Urothelium cell line (cell line): ENCODE measurements at regions not wholly inside any gene's neighbourhood (a gene's known extent, or its start where the extent isn't known, plus 50 kb on each side); places are given as distances from the start of the nearest gene placed in this dataset.
"Not testable (repeated sequence)": the region's sequence is repeated elsewhere in the genome, so short reads cannot be mapped to it uniquely, and the experiment has no call there.

ENCODE experiments used
- DNase-seq: peaks from one replicate; pipeline ENCODE4 v3.0.0; 2011; ENCODE audit warnings: low spot score, mixed read lengths
- FAIRE-seq: peaks from 2 replicates; lab custom pipeline; 2011; peaks lifted over from hg19 to GRCh38; lab: Jason Lieb, UNC

DNA sequence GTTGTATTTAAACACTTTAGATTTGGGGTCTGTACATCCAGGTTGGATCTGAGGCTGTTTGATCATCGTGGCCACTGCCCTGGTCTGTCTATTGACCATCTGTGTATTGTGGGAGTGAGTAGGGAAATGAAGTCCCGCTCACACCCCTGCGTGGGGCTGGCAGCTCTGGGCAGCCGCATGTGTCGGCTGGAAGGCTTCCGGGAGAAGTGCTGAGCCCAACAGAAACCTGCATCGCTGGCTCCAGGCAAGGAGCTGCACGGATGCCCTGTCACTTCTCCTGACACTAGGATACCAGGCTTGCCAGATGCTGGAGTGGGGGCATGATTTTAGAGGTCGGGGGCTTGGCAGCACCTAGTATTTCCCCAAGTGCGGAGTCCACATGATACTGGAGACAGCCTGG lies 93.6 kb downstream of the PHETA1 start:
- FAIRE-seq, result no peak
- DNase-seq, result no peak

DNA sequence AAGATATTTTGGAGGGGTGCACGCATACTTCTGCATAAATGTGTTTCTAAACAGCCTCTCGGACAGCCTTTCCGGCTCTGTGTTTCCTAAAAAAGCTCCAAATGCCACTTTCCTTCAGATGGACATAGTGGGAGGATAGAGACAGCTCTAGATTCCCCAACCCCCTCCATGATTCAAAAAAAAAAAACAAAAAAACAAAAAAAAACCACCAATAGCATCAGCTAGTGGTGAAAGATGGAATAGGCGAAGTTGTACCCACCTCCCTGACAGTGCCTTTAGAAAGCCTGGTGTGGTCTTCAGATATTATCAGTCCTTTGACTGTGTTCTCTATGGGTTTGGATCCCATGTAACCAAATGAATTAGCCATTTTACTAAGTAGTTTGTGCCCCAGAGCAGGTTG lies 94.1 kb downstream of the PHETA1 start:
- DNase-seq (peak; percentile 58), FAIRE-seq (no peak)

DNA sequence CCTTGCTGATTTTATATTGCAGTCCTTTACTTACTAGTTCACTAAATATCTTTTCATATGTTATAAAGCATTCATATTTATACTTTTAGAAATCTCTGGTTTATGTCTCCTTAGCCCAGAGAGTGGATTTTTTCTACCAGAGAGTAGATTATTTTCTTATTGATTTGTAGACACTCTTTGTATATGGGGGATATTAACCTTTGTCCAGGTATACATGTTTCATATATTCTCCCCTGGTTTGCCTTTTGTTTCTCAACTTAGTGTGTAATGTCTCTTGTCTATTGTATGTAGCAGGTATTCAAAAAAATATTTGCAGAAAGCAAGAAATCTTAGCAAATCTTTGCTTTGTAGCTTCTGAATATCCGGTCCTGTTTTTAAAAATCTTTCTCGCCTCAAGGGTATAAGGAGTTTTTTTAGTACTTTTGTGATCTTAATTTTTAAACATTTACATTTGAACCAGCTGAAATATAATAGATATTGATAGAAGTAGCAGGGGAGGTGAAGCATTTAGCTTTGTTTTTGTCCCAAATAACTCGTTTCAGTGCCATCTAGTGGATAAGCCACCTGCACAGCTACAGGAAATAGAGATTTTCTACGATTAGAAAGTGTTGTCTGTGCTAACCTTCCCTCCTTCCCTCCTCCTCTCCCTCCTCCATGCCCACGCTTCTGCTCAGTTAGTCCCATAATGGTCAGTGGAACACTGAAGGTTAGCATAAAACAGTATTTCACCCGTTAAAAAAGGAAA lies 97.0 kb downstream of the PHETA1 start:
- FAIRE-seq (no peak), DNase-seq (no peak)

DNA sequence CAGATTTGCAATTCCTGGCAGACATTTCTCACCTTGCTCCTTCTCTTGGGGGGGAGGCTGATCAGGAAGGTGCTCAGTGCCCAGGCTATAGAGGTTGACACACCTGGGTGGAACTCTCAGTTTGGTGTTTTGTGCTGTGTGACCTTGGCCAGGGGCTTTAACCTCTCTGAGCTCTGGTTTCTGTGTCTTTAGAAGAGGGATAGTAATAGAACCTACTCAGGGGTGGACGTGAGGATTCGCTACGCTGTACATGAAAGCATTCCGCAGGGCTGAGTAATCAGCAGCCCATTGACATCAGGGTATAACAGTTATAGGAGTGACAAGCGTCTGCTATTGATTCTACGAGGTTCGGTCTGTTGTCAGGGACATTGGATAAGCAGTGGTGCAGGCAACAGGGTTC lies 98.1 kb downstream of the PHETA1 start:
- DNase-seq (peak; percentile 73), FAIRE-seq (no peak)

DNA sequence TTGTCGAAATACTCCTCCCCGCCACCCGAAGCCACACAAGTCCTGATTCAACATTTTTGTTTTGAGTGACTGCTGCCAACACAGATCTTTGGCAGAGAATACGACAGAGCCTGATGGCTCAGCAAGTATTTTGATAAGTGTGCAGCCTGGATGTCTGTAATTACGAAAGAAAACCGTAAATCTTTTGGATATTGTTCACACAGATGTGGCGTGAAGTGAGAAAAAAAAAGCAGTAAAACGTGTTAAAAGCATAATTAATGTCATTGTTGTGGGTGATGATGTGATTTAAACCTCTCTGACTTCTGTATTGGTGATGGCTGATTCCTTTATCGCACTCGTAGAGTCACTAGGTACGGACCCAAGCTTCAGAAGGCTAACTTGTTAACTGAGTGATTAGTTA lies 98.7 kb downstream of the PHETA1 start:
- DNase-seq (no peak), FAIRE-seq (no peak)

DNA sequence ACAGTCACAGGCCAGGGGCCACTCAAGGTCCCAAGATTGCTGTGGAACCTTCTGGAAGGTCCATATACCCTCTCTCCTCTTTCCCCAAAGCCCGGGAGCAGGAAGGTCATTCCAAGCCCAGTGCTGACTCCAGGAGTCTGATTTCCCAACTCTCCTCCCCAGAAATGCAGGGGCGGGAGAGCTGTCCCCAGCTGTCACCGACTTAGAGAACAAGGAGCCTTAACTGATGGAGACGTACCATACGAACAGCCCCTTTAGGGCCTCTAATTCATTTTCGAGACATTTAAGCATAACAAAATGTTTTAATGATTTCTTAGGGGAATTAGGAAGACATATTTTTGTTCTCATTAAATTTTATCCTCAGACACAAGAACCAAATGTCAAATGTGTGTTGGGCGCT lies 99.2 kb downstream of the PHETA1 start:
- FAIRE-seq, result no peak
- DNase-seq, result no peak

DNA sequence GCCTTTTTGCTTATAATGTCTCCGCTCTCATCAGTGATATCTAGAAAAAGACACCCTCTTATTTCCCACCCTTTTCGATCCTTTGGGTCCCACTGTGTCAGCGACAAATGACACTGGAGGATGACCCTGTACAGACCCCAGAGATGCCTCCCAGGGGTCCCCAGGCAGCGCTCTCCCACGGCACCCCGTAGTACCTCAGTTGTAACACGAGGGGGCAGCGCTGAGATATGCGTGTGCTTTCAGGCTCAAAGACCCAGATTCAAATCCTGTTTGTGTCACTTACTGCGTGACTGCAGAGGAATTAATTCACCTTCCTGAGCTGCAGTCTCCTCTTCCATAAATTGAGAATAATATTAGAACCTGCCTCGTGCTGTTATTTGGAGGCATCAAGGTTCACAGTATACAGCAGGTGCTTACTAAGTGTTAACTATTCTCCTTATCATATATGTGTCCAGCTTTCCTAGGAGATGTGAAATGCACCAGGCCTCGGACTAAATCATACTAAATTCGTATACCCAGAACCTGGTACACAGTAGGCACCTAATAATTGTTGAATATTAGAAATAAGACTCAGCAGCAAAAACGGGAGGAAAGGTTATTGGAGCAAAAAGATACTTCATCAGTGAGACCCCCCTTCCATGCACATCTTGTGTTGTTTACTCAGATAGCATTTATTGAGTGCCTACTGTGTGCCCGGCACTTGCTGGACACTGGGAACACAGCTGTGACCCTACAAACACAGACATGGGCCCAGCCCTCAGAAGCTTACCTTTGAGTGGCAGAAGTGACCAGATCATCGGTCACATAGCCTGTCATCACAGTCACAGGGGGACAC lies 99.9 kb downstream of the PHETA1 start:
- FAIRE-seq (no peak), DNase-seq (peak; percentile 39)

DNA sequence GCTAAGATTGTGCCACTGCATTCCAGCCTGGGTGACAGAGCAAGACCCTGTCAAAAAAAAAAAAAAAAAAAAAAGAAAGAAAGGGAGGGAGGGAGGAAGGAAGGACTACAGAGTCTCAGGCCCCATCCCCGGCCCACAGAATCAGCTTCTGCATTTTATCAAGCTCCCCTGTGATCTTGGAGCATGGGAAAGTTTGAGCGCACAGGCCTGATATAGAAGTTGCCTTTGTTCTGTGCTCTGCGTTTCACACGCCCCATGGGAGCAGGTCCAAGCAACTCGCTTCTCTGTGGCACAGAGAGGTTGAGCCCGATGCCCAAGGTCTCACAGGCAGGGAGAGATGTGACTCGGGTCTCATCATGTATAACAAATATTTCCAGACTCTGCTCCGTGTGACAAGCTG lies 101.8 kb downstream of the PHETA1 start:
- FAIRE-seq (no peak), DNase-seq (no peak)

DNA sequence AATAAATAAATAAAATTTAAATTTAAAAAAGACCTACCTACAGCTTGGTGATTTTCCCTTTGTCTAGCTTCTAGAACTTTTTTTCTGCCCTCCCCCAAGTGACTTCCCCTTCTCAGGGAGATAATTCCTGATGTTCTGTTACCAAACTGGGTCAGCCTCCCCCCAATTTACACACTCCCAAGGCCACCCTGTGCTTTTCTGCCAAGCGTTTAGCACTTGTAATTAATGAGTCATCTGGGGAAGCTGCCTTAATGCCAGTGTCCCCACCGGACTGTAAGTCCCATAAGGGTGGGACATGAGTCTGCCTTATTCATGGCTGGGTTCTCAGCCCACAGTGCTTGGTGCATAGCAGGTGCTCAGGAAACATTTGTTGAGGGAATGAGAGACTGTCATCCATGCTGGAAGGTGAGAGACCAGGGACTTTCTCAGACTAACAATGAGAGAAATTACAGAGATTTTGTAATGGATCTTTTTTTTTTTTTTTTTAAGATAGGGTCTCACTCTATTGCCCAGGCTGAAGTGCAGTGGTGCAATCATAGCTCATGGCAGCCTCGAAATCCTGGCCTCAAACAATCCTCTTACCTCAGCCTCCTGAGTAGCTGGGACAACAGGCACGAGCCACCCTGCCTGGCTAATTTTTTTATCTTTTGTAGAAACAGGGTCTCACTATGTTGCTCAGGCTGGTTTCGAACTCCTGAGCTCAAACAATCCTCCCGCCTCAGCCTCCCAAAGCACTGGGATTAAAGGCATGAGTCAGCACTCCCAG lies 106.8 kb downstream of the PHETA1 start:
- no peak for DNase-seq
- FAIRE-seq, result no peak

DNA sequence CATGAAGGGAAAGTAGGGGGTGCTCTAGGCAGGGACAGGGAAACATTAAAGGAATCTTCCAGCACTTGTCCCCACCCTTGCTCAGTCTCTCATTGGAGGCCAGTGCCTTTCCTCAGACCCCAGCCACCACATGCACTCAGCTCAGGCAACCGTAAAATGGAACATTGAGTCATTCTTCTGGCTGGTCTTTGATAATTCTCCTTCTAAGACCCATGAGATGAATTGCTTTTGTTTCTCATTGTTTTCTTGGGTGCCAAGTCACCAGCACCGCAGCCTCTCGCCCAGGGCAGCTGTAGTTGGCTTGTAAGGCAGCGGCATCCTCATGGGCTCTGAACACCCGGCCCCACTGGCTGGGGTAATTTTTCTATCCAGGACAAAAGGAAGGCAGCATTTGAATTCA lies 108.2 kb downstream of the PHETA1 start:
- FAIRE-seq, result no peak
- DNase-seq, result no peak

DNA sequence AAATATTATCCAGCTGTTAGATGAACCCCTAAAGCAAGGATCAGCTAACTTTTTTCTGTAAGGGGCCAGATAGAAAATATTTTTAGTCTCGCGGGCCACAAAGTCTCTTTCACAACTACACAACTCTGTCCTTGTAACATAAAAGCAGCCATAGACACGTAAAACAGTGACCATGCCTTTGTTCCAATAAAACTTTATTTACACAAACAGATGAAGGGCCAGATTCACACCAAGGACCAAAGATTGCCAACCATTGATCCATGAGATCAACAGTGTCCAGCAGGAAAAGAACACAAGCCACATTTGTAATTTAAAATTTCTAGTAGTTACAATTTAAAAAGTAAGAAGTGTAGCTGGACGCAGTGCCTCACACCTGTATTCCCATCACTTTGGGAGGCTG lies 109.7 kb downstream of the PHETA1 start:
- FAIRE-seq (no peak), DNase-seq (no peak)

DNA sequence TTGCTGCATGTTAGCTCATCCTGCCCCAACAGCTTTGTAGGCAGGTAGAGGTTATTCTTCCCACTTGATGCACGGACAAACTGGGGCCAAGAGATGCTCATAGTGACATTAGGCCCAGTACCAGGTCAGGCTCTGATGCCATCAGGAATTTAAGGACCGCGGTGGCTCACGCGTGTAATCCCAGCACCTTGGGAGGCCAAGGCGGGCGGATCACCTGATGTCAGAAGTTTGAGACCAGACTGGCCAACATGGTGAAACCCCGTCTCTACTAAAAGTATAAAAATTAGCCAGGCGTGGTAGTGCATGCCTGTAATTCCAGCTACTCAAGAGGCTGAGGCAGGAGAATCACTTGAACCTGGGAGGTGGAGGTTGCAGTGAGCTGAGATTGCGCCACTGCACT lies 110.8 kb downstream of the PHETA1 start:
- not testable (repeated sequence) for FAIRE-seq, DNase-seq

DNA sequence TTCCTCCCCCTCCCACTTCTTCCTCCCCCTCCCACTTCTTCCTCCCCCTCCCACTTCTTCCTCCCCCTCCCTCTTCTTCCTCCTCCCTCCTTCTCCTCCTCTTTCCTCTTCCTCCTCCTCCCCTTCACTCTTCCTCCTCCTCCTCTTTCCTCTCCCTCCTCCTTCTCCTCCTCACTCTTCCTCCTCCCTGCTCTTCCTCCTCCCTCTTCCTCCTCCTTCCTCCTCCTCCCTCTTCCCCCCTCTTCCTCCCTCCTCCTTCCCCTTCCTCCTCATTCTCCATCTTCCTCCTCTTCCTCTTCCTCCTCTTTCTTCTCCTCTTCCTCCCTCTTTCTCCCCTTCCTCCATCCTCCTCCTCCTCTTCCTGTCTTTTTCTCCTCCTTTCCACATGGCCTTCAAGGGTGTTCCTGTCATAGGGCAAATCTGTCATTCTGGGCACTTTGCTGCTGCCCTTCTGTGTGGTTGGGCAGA lies 111.4 kb downstream of the PHETA1 start:
- DNase-seq (no peak), FAIRE-seq (no peak)

DNA sequence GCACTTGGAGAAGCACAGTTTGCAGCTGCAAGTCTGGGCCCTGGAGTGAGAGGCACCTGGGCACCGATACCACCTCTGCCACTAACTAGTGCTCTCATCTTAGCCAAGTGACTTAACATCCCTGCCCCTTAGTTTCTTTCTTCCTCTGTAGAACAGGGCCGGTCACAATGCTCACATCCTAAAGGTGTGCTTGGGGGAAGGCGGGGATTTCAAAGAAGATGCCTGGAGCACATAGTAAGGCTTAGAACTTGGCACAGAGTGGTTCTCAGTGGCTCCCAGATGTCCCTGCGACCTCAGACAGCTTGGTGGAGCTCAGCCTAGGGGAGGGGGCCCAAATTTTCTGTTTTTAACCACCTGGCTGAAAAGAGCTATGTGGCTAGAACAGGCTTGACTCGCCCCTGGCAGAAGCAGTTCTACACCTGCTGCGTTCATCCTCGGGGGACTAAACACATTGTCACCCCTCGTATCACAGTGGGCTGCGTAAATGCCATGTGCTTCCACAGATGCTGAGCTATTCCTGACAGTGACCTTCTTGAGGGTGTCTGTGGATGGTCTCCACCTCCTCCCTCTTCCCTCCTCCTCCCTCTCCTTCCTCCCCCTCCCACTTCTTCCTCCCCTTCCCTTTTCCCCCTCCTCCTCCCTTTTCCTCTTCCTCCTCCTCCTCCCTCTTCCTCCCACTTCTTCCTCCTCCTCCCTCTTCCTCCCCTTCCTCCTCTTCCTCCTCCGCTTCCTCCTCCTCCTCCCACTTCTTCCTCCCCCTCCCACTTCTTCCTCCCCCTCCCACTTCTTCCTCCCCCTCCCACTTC lies 112.1 kb downstream of the PHETA1 start:
- FAIRE-seq (peak; percentile 13), DNase-seq (no peak)

DNA sequence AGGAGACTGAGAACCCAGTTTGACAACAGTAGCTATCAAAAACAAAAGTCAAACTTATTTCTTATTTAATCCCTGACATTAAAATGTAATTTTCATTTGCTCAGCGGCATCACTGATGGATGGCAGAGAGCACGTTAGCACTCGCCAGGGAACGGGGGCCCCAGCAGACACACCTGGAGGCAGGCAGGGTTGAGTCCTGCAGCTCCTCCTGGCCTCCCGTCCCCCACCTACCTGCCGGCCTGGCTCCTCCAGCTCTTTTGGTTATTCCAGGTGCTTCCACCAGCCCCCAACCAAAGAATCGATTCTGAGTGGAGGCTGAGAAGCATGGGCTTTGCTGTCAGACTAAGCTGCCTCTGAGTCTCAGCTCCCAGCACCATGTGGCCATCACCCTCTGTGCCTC lies 113.6 kb downstream of the PHETA1 start:
- no peak for FAIRE-seq

DNA sequence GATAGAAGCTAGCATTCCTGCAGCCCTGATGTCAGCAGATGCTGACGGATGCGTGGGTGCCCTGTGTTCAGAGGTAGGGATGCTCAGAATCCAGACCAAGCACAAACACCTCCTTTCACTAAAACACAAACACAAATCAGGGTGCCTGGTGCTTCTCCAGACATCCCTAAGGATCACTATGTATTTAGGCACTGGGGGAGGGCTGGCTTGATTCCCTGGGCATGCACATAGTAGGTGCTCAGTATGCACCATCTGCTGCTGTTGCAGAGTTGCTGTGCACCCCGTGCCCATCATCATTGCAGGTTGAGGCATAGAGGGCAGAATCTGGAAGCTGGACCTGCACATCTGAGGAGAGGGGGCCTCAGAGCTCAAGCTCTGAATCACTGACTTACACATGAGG lies 114.8 kb downstream of the PHETA1 start:
- FAIRE-seq, result no peak
- DNase-seq, result no peak

More for the DNA sequence above, 113.6 kb downstream of the PHETA1 start:
- DNase-seq, result no peak

DNA sequence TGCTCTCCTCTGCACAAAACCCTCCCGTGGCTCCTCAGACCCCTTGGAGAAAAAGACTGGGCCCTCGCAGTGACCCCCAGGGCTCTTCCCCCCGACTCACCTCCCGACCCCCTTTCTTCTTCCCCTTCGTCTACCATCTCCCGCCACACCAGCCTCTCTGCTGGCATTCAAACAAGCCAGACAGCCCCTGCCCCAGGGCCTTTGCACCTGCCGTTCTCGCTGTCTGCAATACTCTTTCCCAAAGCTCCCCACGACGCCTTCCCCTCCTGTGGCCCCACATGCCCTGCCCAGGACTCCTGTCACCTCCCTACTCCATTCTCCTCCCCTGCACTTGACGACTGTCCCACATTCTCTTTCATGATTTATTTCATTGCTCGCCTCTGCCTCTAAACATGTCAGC lies 115.7 kb downstream of the PHETA1 start:
- FAIRE-seq (no peak), DNase-seq (no peak)

DNA sequence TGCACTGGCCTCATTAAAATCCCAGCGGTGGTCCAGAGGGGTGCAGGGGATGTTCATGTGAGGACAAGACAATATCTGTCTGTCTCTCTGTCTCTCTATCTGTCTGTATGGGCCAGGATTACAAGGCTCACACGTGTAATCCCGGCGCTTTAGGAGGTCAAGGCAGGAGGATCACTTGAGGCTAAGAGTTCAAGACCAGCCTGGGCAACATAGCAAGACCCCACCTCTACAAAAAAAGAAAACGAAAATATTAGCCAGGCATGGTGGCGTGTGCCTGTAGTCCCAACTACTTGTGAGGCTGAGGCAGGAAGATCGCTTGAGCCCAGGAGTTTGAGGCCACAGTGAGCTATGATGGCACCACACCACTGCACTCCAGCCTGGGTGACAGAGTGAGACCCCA lies 117.1 kb downstream of the PHETA1 start:
- FAIRE-seq (no peak), DNase-seq (no peak)

DNA sequence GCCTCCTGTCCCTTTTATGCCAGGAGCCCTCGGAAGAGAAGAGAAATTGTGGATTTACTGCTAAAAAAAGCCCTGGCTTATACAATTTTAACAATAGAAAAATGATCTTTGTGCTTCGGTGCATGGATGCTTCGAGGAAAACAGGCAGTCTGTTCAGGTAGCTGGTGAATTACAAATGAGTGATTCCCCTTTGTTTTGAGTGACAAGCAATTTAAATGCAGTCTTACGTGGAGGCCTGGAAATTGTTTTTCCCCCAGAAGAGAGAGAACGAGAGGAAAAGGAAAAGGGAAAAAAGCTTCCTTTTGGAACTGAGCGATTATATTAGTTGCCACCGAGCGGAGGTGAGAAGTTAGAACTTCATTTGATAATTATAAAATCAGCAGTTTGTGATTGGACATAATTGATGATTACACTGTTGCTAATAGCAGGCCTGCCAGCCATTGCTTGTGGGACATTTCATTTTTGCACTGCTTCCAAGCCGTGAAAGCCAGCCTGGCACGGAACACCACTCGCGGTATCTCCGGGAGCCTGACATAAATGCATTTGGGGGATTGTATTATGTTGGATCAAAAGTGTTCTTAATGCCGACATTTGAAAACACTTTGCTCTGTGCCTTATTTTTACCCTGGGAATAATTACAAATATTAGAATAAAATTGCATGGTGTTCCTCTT lies 117.7 kb downstream of the PHETA1 start:
- DNase-seq (no peak), FAIRE-seq (no peak)

DNA sequence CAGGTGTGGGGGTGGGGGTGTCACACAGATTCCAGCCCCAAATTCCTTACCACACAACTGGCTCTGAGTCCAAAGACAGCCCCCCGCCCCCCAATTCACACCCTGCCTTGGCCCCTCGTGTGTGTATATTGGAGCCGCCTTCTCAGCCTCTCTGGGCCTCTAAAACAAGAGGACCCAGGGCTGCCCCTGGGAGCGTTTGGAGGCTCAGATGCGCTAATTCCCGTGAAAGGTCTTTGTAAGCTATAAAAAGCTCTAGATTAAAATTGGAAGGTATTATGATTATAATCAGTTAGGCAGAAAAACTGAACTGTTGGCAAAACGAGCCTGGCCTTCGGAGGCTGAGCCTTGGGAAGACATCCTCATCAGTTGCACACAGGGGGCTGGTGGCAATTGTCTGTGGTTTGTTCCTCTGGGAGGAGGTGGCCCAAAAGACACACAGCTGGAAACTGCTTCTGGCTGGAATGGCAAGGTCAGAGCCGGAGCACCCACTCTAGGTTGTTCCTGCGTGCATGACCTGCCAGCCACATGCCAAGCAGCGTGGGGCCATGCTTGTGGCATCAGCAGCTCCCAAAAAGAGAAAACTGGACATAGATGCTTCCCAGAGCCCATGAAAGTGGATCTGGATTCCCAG lies 118.5 kb downstream of the PHETA1 start:
- DNase-seq (no peak), FAIRE-seq (no peak)
